Posterior vena cava (tissue), 2 donors: ENCODE measurements at regions not wholly inside any gene's neighbourhood (a gene's known extent, or its start where the extent isn't known, plus 50 kb on each side); places are given as distances from the start of the nearest gene placed in this dataset.
"Not testable (repeated sequence)": the region's sequence is repeated elsewhere in the genome, so short reads cannot be mapped to it uniquely, and the experiment has no call there.

Source experiments
- DNase-seq: peaks from one replicate; pipeline ENCODE4 v3.0.0-alpha.2; 2020; ENCODE audit warnings: low spot score
- intact Hi-C, 2 donors: fragments of 100-400 bp; cut with DNase I; formaldehyde crosslinking; loops; one replicate each; pipeline versions ENCODE4 v1.14.1 to v1.14.2; 2022 to 2023
- donor health status: DM: yes; HTN: yes; CAD: no.
- donor health status: DM: yes; HTN: yes; CAD: no.

GRCh38 chr16:8107296-8107695, 483.0 kb downstream of the TMEM114 start:
- intact Hi-C loops: no loop called here
- no peak for DNase-seq

- DNase-seq: no peak
- intact Hi-C loops: no loop called here
These were observed 486.5 kb downstream of the TMEM114 start for GRCh38 chr16:8103649-8104289.

- intact Hi-C loops: no loop called here
- no peak for DNase-seq
These were observed 490.7 kb downstream of the TMEM114 start for GRCh38 chr16:8099586-8099985.

GRCh38 chr16:8098947-8099512, 491.3 kb downstream of the TMEM114 start:
- intact Hi-C loops: no loop called here
- no peak for DNase-seq

GRCh38 chr16:8096211-8096610, 494.1 kb downstream of the TMEM114 start:
- no peak for DNase-seq
- intact Hi-C loops: no loop called here

- intact Hi-C loops: no loop called here
- no peak for DNase-seq
These were observed 495.6 kb downstream of the TMEM114 start for GRCh38 chr16:8094696-8095095.

GRCh38 chr16:8088820-8089338, 501.4 kb downstream of the TMEM114 start:
- no peak for DNase-seq
- intact Hi-C loops: no loop called here

GRCh38 chr16:8087597-8088289, 502.6 kb downstream of the TMEM114 start:
- no peak for DNase-seq
- intact Hi-C loops: no loop called here

- DNase-seq: no peak
- intact Hi-C loops: no loop called here
These were observed 503.2 kb downstream of the TMEM114 start for GRCh38 chr16:8087146-8087545.

- intact Hi-C loops: no loop called here
These were observed 505.4 kb downstream of the TMEM114 start for GRCh38 chr16:8084882-8085281.

GRCh38 chr16:8084302-8084701, 506.0 kb downstream of the TMEM114 start:
- intact Hi-C loops: no loop called here
- DNase-seq: no peak

More at GRCh38 chr16:8084882-8085281, 505.4 kb downstream of the TMEM114 start:
- DNase-seq: no peak

GRCh38 chr16:8083560-8083959, 506.8 kb downstream of the TMEM114 start:
- DNase-seq: no peak
- intact Hi-C loops: no loop called here

GRCh38 chr16:8080817-8081216, 509.5 kb downstream of the TMEM114 start:
- intact Hi-C loops: no loop called here
- no peak for DNase-seq

GRCh38 chr16:8075271-8075670, 515.0 kb downstream of the TMEM114 start:
- DNase-seq: no peak
- intact Hi-C loops: no loop called here

- intact Hi-C loops: no loop called here
- no peak for DNase-seq
These were observed 519.8 kb downstream of the TMEM114 start for GRCh38 chr16:8070506-8070905.

- intact Hi-C loops, DNase-seq: not testable (repeated sequence)
These were observed 522.1 kb downstream of the TMEM114 start for GRCh38 chr16:8068225-8068624.

GRCh38 chr16:8063159-8063558, 527.2 kb downstream of the TMEM114 start:
- intact Hi-C loops: no loop called here
- DNase-seq: no peak

GRCh38 chr16:8062677-8063076, 527.6 kb downstream of the TMEM114 start:
- intact Hi-C loops: no loop called here
- no peak for DNase-seq

GRCh38 chr16:8055761-8056160, 534.5 kb downstream of the TMEM114 start:
- intact Hi-C loops: no loop called here
- DNase-seq: no peak

- intact Hi-C loops: no loop called here
- no peak for DNase-seq
These were observed 536.9 kb downstream of the TMEM114 start for GRCh38 chr16:8053437-8053836.

GRCh38 chr16:8048433-8048832, 541.9 kb downstream of the TMEM114 start:
- intact Hi-C loops: no loop called here
- no peak for DNase-seq
